HUES48 (cell line): ENCODE measurements at regions not wholly inside any gene's neighbourhood (a gene's known extent, or its start where the extent isn't known, plus 50 kb on each side); places are given as distances from the start of the nearest gene placed in this dataset.

Source experiments
- H3K27ac ChIP-seq: one replicate; pipeline ENCODE4 v1.7.0; 2013; ENCODE audit warnings: low read depth, low read length, inconsistent platforms
- H3K27me3 ChIP-seq: 2 replicates; pipeline ENCODE4 v1.6.1; 2013; ENCODE audit warnings: mild to moderate bottlenecking, low read length; ENCODE audit not compliant: control insufficient read depth, insufficient read depth
- H3K36me3 ChIP-seq: 2 replicates; pipeline ENCODE4 v1.6.1; 2013; ENCODE audit warnings: low read length; ENCODE audit not compliant: control insufficient read depth, insufficient read depth
- H3K4me1 ChIP-seq: 2 replicates; pipeline ENCODE4 v1.6.1; 2013; ENCODE audit warnings: mild to moderate bottlenecking, low read length; ENCODE audit not compliant: control insufficient read depth, insufficient read depth
- H3K4me3 ChIP-seq: 2 replicates; pipeline ENCODE4 v1.5.1; 2013; ENCODE audit warnings: mild to moderate bottlenecking, low read depth, low read length
- H3K9ac ChIP-seq: 2 replicates; pipeline ENCODE4 v1.6.1; 2013; ENCODE audit warnings: mild to moderate bottlenecking, low read depth, low read length, moderate library complexity
- H3K9me3 ChIP-seq: 2 replicates; pipeline ENCODE4 v1.6.1; 2013; ENCODE audit warnings: low read length; ENCODE audit not compliant: control insufficient read depth, insufficient read depth

DNA sequence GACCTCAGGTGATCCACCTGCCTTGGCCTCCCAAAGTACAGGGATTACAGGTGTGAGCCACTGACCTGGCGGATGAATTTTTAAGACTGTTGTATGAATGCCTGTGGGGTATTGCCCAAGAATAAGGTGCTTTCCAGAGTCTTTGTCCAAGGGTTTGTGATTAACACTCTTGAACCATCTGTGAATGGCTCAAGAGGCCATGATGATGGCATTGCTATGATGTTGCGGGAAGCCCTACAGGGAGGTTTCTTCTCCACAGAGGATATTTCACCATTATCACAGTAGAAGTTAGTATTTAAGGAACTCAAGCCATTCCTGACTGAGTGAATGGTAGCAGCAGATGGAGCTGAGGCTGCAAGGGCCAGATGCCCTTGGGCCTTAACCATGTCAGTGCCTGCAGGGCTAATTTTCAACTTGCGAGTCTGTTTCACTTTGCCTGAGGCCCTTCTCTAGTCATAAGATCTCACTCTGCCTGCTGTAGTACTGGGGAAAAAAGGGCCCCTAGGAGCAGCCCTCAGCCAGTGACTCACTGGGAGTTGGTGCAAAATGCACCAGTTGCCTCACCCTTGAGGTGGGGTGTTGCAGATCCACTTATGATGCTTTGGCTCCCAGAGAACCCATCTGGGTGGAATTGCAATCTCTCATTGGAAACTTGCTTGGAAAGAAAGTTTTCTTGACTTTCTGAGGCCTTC, 108.6 kb upstream of the FLRT2 start:
- Histone ChIP-seq H3K27ac (no peak overlapping the region), H3K4me3 (no peak overlapping the region)

DNA sequence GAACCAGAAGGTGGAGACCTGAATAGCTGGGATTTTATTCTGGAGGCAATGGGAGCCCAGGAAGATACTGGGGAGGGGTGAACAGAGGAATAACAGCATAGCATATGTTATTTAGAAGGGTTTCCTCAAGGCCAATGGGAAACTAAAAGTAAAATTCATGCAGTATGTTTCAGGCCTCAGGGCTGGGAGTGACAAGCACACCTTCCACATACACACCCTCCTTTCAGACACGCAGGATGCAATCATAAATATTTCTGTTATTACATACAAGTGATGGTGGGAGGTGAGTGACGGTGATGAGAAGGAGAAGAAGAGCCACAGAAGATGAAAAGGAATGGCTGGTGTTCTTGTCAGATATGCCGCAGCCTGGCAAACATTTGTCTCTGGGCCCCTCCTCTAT, 106.1 kb upstream of the FLRT2 start:
- Histone ChIP-seq H3K9me3 (no peaks in the 10 kb centered on the region), H3K36me3 (no peaks in the 10 kb centered on the region), H3K9ac (no peak overlapping the region), H3K4me3 (no peak overlapping the region), H3K27me3 (no peaks in the 10 kb centered on the region), H3K27ac (no peak overlapping the region), H3K4me1 (no peaks in the 10 kb centered on the region)

More for the DNA sequence above, 108.6 kb upstream of the FLRT2 start:
- H3K9ac ChIP-seq = no peak overlapping the region
- no peaks in the 10 kb centered on the region for H3K27me3 ChIP-seq
- H3K36me3 ChIP-seq = no peaks in the 10 kb centered on the region
- no peaks in the 10 kb centered on the region for H3K4me1 ChIP-seq
- H3K9me3 ChIP-seq = no peaks in the 10 kb centered on the region

DNA sequence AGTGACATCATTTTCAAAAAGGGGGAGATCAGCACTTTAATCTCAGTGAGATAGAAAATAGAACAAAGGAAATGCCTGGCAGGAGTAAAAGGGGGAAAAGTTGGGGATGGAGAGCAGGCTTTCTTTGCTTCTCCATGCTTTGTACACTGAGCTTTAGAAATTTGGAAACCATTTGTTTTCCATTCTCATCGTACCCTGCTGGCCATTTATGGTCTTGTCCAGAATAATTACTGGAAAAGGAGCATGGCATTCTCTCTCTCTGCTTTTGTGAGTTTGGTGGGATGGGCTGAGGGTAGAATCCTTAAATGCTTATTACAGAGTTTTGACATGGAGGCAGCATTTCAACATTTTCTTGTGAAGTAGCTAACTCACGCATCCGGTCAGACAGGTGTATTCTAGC, 104.4 kb upstream of the FLRT2 start:
- no peaks in the 10 kb centered on the region for H3K4me1 ChIP-seq
- H3K36me3 ChIP-seq = no peaks in the 10 kb centered on the region
- no peaks in the 10 kb centered on the region for H3K9me3 ChIP-seq
- H3K27me3 ChIP-seq = no peaks in the 10 kb centered on the region
- H3K9ac ChIP-seq = no peak overlapping the region
- no peak overlapping the region for H3K4me3 ChIP-seq
- H3K27ac ChIP-seq = no peak overlapping the region

DNA sequence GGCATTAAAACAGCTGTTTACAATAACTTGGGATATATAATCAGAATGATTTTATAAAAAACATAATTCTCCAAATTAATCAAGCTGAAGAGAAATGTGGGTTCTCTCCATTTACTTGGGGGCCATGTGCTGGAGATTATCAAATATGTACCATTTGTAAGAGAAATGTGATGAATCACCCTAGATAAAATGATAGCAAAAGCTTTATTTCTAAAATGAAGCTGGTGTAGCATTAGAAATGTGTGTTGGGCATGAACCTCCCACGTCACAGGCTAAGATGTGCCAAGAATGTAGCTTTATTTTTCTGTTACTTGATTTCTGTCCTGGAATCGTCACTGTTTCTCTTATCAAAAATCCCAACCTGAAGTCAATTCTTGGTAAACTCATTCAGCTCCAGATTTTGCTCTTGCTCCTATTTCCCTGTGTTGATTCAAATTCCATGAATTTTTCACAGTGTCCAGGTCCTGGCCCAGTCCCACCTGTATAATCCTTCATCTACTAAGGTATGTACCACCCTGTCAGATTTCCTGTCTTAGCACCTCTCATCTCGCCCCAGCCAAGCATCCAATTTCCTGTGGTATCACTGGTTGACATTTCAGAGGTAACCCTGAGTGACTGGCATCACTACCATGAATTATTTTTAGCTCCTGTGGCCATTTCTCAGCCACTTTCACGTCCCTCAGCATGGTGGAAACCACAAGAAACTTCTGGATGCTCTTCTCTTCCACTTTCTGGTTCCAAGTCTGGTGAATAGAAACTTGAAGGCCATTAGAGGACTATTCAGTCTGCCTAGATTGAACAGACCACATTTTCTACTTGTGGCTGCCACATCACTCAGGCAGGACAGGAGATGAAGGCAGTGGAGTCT, 103.6 kb upstream of the FLRT2 start:
- Histone ChIP-seq H3K27ac (no peak overlapping the region), H3K9ac (no peak overlapping the region), H3K27me3 (no peaks in the 10 kb centered on the region), H3K4me3 (no peak overlapping the region), H3K9me3 (no peaks in the 10 kb centered on the region), H3K4me1 (no peaks in the 10 kb centered on the region), H3K36me3 (no peaks in the 10 kb centered on the region)

DNA sequence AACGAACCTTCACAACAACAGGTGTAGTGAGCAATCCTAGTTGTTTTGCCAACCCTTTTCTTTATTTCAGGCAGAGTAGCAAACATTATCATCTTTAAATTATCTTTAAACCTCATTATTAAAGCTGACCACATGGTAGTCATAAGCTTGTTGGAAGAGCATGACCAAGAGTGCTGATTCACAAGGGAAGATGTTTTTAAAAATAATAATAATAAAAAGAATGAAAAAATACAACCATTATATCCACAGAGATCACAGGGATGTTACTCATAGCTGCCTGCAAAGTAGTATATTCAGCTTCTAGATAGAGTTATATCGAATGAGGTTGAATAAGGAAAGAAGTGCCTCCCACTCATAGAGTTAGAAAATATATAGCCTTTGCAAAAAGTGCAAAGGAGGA, 101.0 kb upstream of the FLRT2 start:
- H3K27ac ChIP-seq = no peak overlapping the region
- no peaks in the 10 kb centered on the region for H3K9me3 ChIP-seq
- H3K4me3 ChIP-seq = no peak overlapping the region
- H3K9ac ChIP-seq = no peak overlapping the region
- H3K4me1 ChIP-seq = no peaks in the 10 kb centered on the region
- H3K27me3 ChIP-seq = no peaks in the 10 kb centered on the region
- no peaks in the 10 kb centered on the region for H3K36me3 ChIP-seq

DNA sequence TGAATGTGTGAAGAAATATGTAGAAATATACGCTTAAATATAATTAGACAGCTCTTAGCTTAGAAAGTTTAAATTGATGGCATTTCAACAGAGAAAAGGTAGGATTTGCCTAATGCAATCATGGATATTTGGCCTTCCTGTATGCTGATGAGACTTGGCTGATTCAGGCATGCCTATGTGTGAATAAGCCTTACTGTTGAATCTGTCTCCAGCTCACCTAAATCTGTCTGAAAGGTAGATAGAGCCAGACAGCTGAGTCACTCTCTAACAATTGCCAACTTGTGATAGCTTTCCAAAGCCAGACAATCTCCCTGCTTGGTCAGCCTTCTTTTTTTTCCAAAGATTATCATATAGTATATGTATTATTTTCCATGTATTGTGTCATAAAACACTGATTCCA, 92.8 kb upstream of the FLRT2 start:
- peak overlapping the region; percentile 40 for H3K27ac ChIP-seq
- no peaks in the 10 kb centered on the region for H3K27me3 ChIP-seq
- H3K9me3 ChIP-seq = no peaks in the 10 kb centered on the region
- H3K9ac ChIP-seq = no peak overlapping the region
- H3K4me3 ChIP-seq = no peak overlapping the region
- H3K36me3 ChIP-seq = no peaks in the 10 kb centered on the region
- H3K4me1 ChIP-seq = no peaks in the 10 kb centered on the region

DNA sequence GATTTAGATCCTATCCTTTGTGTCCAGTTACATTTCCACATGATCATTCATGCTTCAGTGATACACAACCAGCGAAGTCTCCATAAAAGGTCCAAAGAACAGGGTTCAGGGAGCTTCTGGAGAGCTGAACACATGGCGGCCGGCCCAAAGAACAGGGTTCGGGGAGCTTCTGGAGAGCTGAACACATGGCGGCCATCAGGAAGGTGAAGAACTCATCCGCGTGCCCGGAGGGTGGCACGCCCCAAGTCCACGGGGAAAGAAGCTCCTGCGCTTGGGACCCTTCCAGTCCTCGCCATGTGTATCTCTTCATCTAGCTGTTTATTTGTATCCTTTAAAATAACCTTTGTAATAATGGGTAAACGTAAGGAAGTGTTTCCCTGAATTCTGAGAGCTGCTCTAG, 91.9 kb upstream of the FLRT2 start:
- Histone ChIP-seq H3K4me3 (no peak overlapping the region), H3K9me3 (no peaks in the 10 kb centered on the region), H3K27me3 (no peaks in the 10 kb centered on the region), H3K4me1 (no peaks in the 10 kb centered on the region), H3K36me3 (no peaks in the 10 kb centered on the region), H3K27ac (no peak overlapping the region), H3K9ac (no peak overlapping the region)

DNA sequence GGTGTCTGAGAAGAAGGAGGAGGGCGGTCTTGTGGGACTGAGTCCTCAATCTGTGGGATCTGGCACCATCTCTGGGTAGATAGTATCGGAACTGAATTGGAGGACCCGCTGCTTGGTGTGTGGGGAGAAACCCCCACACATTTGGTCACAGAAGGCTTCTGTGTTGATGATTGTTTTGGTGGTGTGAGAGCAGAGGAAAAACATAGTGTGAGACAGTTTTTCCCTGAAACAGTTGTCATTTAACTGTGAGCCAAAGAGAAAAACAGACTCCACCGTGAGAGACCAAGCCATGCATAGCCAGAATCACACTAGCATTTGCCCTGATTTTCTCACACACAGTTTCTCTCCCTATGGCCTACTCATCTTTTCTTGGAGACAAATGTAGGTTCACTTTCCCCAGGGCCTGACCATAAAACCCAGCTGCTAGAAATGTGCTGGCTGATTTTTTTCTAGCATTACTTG, 91.4 kb upstream of the FLRT2 start:
- Histone ChIP-seq H3K36me3 (no peaks in the 10 kb centered on the region), H3K27me3 (no peaks in the 10 kb centered on the region), H3K4me3 (no peak overlapping the region), H3K27ac (no peak overlapping the region), H3K9me3 (no peaks in the 10 kb centered on the region), H3K4me1 (no peaks in the 10 kb centered on the region), H3K9ac (no peak overlapping the region)

DNA sequence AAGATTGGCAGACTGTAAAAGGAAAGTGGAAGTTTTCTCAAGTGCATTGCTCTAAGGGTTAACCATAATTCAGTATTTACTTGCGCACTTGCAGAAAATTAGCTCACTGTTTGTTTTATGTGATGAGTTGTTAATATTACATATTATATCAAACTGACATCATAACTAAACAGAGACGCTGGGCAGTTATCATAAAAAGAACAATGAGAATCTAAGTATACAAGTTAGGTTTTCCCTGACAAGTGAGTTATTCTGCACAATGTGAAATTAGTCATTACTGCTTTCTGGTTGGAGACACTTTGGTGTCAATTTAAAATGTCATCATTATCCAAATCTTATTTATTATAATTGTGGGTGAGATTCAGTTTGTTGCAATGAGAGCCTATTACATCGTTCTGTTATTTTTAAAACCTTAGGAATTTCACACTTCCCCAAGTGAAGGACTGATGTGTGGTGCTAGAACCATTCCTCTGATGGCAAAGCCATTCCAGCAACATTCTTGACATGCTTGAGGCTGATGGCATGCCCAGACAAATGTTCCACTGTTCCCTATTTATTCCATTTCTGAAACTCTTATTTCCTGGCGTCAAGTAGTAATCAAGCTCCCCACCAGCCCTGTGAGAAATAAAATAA, 90.1 kb upstream of the FLRT2 start:
- no peak overlapping the region for H3K27ac ChIP-seq
- no peak overlapping the region for H3K9ac ChIP-seq
- no peaks in the 10 kb centered on the region for H3K27me3 ChIP-seq

DNA sequence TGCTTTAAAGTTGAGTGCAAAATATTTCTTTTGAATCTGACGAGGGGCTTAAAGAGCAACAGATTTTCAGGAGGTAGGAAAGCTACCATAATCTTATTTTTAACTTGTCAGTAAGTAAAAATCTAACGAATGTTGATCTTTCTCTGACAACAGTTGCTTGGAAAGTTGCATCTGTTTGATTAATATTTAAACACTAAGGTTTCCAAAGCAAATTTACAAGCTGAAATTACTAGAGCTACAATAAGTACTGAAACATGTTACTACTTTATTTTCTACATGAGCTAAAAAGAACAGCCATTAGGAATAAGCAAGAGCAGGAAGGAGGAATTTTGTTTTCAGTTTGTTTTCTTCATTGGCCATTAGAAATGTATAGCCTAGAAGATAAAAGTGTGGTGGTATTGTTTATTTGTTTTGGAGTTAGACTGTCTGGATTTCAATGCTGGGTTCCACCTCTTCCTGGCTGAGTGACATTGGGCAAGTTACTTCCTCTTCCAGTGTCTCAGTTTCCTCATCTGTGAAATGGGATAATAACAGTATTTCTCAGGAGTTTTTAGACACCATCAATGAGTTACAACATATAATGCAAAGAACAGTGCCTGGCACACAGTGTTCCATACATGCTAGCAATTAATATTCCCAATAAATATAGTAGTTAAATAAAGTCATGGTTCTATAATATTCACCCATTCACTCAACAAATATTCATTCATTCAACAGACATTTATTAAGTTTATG, 87.9 kb upstream of the FLRT2 start:
- Histone ChIP-seq H3K9ac (no peak overlapping the region), H3K36me3 (no peaks in the 10 kb centered on the region), H3K9me3 (no peaks in the 10 kb centered on the region), H3K4me1 (no peaks in the 10 kb centered on the region), H3K27ac (no peak overlapping the region), H3K4me3 (no peak overlapping the region), H3K27me3 (no peaks in the 10 kb centered on the region)

More for the DNA sequence above, 90.1 kb upstream of the FLRT2 start:
- H3K36me3 ChIP-seq = no peaks in the 10 kb centered on the region
- no peaks in the 10 kb centered on the region for H3K4me1 ChIP-seq
- no peak overlapping the region for H3K4me3 ChIP-seq
- H3K9me3 ChIP-seq = no peaks in the 10 kb centered on the region
